Activated T-helper 1 cell treated with anti-CD3 and anti-CD28 coated beads, Interleukin-12 subunit alpha, Interleukin-12 subunit beta, Interleukin-2, Interleukin-4 antibody, amounts not matched to agents 30 ng/mL and 10 ng/mL and 1 ng/mL, durations not matched to agents 14 hours and 24 hours and 36 hours (primary cell): ENCODE measurements at regions not wholly inside any gene's neighbourhood (a gene's known extent, or its start where the extent isn't known, plus 50 kb on each side); places are given as distances from the start of the nearest gene placed in this dataset.

Experiments used
- DNase-seq: peaks from one replicate; pipeline ENCODE4 v3.0.0; 2021; ENCODE audit warnings: low spot score
- H3K27ac Mint-ChIP-seq: one replicate; pipeline ENCODE4 v1.8.0; 2021; ENCODE audit warnings: mild to moderate bottlenecking, mixed read lengths
- H3K27me3 Mint-ChIP-seq: one replicate; pipeline ENCODE4 v1.8.0; 2022; ENCODE audit warnings: mild to moderate bottlenecking, moderate library complexity, mixed read lengths; ENCODE audit not compliant: insufficient read depth
- H3K36me3 Mint-ChIP-seq: one replicate; pipeline ENCODE4 v1.8.0; 2021; ENCODE audit warnings: low read depth, mixed read lengths
- H3K4me1 Mint-ChIP-seq: one replicate; pipeline ENCODE4 v1.8.0; 2021; ENCODE audit warnings: low read depth, mixed read lengths
- H3K4me3 Mint-ChIP-seq: one replicate; pipeline ENCODE4 v1.8.0; 2021; ENCODE audit warnings: mild to moderate bottlenecking, moderate library complexity, mixed read lengths
- H3K9me3 Mint-ChIP-seq: one replicate; pipeline ENCODE4 v1.8.0; 2021; ENCODE audit warnings: mixed read lengths
- intact Hi-C: fragments of 100-400 bp; cut with micrococcal nuclease; formaldehyde crosslinking; loops from one replicate; pipeline ENCODE4 v1.15.1; 2024

DNA sequence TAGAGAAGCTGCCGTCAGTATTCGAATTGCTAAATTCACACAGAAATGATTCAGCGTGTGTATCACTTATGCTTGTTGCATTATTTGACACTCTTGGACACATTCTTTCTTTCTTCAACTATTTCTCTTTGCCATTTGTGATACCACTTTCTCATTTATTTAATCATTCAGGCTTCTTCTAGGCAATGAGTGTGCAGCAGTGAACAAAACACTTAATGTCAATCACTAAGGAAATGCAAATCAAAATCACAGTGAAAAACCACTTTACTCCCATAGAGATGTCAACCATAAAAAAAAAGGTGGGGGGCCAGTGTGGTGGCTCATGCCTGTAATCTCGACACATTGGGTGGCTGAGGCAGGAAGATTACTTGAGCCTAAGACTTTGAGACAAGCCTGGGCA is 214.6 kb downstream of the FLRT2 start:
- H3K27ac Mint-ChIP-seq: no peak overlapping the region
- no peaks in the 10 kb centered on the region for H3K27me3 Mint-ChIP-seq
- DNase-seq: no peak
- no peaks in the 10 kb centered on the region for H3K9me3 Mint-ChIP-seq
- intact Hi-C loops: no loop called here
- H3K4me1 Mint-ChIP-seq: no peaks in the 10 kb centered on the region
- no peak overlapping the region for H3K4me3 Mint-ChIP-seq
- no peaks in the 10 kb centered on the region for H3K36me3 Mint-ChIP-seq

- intact Hi-C loops: no loop called here
- H3K4me1 Mint-ChIP-seq: no peaks in the 10 kb centered on the region
- no peak for DNase-seq
Observed at GRCh38 chr14:85732031-85732430, 202.1 kb downstream of the FLRT2 start.

GRCh38 chr14:85731186-85731585 is 201.2 kb downstream of the FLRT2 start:
- Mint-ChIP-seq H3K4me1 (no peaks in the 10 kb centered on the region), H3K27me3 (no peaks in the 10 kb centered on the region), H3K27ac (no peak overlapping the region), H3K9me3 (no peaks in the 10 kb centered on the region), H3K4me3 (no peak overlapping the region), H3K36me3 (no peaks in the 10 kb centered on the region)
- no peak for DNase-seq
- intact Hi-C loops: no loop called here

More at GRCh38 chr14:85732031-85732430, 202.1 kb downstream of the FLRT2 start:
- H3K9me3 Mint-ChIP-seq: no peaks in the 10 kb centered on the region
- H3K27ac Mint-ChIP-seq: no peak overlapping the region
- no peaks in the 10 kb centered on the region for H3K36me3 Mint-ChIP-seq
- H3K4me3 Mint-ChIP-seq: no peak overlapping the region
- no peaks in the 10 kb centered on the region for H3K27me3 Mint-ChIP-seq

- DNase-seq: no peak
- H3K4me1 Mint-ChIP-seq: no peaks in the 10 kb centered on the region
- no peak overlapping the region for H3K4me3 Mint-ChIP-seq
- H3K27ac Mint-ChIP-seq: no peak overlapping the region
- H3K36me3 Mint-ChIP-seq: no peaks in the 10 kb centered on the region
- H3K27me3 Mint-ChIP-seq: no peaks in the 10 kb centered on the region
- H3K9me3 Mint-ChIP-seq: no peaks in the 10 kb centered on the region
- intact Hi-C loops: no loop called here
Observed at GRCh38 chr14:85728476-85729065, 198.6 kb downstream of the FLRT2 start.

DNA sequence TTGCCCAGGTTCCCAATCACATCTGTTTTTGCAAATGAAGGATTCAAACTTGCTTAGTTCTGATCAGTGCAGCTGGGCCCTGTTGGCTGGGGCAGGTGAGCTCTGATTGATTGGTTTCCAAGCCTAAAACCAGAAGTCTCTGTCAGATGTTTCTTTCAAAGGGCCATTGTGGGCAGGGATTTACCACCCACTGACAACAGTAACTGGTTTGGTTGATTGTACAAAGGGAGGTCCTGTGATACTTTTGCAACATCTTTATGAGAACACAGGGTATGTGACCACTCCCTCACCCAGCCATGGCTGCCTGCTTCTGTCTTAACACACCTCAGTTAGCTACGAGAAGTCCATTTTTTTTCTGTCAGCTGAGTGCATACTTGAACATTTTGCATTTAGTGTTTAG is 184.1 kb downstream of the FLRT2 start:
- no peak for DNase-seq
- H3K36me3 Mint-ChIP-seq: no peaks in the 10 kb centered on the region
- no peaks in the 10 kb centered on the region for H3K4me1 Mint-ChIP-seq

DNA sequence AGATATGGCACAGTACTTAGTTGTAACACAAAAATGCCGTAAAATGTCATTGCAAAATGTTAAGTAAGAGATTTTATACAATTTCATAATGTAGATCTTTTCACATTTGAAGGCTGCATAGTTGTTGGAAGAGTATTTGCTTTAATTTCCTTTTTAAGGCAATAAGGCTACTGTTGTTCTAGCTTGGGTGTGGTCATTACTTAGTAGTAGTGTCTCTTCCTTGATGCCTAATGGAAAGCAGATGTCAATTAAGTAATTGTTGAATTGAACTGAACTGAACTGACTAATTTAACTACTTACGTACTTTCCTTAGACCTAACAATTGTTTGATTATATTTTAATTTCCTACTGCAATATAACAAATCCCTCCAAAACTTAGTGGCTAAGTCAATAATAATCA is 181.7 kb downstream of the FLRT2 start:
- no peaks in the 10 kb centered on the region for H3K4me1 Mint-ChIP-seq
- H3K27ac Mint-ChIP-seq: no peak overlapping the region
- no peaks in the 10 kb centered on the region for H3K36me3 Mint-ChIP-seq
- H3K4me3 Mint-ChIP-seq: no peak overlapping the region
- H3K27me3 Mint-ChIP-seq: no peaks in the 10 kb centered on the region
- intact Hi-C loops: no loop called here
- no peak for DNase-seq
- no peaks in the 10 kb centered on the region for H3K9me3 Mint-ChIP-seq

More for the DNA sequence above, 184.1 kb downstream of the FLRT2 start:
- intact Hi-C loops: no loop called here
- Mint-ChIP-seq H3K27me3 (no peaks in the 10 kb centered on the region), H3K9me3 (peaks cover 3% of the 10 kb centered on the region), H3K27ac (no peak overlapping the region), H3K4me3 (no peak overlapping the region)
